Astrocyte of the spinal cord (primary cell): ENCODE measurements at regions not wholly inside any gene's neighbourhood (a gene's known extent, or its start where the extent isn't known, plus 50 kb on each side); places are given as distances from the start of the nearest gene placed in this dataset.

Source experiments
- DNase-seq: peaks from one replicate; pipeline ENCODE4 v3.0.0; 2011; ENCODE audit warnings: low read depth, low spot score
- H3K4me3 ChIP-seq: 2 replicates; pipeline ENCODE4 v1.5.1; 2011; ENCODE audit warnings: low read depth, mild to moderate bottlenecking, low read length, moderate library complexity
- in situ Hi-C: cut with HindIII; loops from 2 replicates; pipeline ENCODE4 v1.10.0; 2017; ENCODE audit warnings: low sequenced_read_pairs
- TF ChIP-seq, protein P1 (sequence below): IDR thresholded peaks from 2 replicates; pipeline ENCODE4 v1.5.1; 2012; ENCODE audit warnings: low read depth, mild to moderate bottlenecking, low read length, inconsistent platforms

GRCh38 chr5:24110004-24110615 is 534.7 kb downstream of the CDH10 start:
- peak; percentile 13 for DNase-seq
- H3K4me3 ChIP-seq: no peak overlapping the region
- TF ChIP-seq, protein P1, sequence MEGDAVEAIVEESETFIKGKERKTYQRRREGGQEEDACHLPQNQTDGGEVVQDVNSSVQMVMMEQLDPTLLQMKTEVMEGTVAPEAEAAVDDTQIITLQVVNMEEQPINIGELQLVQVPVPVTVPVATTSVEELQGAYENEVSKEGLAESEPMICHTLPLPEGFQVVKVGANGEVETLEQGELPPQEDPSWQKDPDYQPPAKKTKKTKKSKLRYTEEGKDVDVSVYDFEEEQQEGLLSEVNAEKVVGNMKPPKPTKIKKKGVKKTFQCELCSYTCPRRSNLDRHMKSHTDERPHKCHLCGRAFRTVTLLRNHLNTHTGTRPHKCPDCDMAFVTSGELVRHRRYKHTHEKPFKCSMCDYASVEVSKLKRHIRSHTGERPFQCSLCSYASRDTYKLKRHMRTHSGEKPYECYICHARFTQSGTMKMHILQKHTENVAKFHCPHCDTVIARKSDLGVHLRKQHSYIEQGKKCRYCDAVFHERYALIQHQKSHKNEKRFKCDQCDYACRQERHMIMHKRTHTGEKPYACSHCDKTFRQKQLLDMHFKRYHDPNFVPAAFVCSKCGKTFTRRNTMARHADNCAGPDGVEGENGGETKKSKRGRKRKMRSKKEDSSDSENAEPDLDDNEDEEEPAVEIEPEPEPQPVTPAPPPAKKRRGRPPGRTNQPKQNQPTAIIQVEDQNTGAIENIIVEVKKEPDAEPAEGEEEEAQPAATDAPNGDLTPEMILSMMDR: peak; percentile 49

GRCh38 chr5:24112420-24112819 is 532.4 kb downstream of the CDH10 start:
- H3K4me3 ChIP-seq: no peak overlapping the region
- DNase-seq: no peak
- in situ Hi-C loops: no loop called here
- TF ChIP-seq, protein P1: no peak

More at GRCh38 chr5:24110004-24110615, 534.7 kb downstream of the CDH10 start:
- in situ Hi-C loops: no loop called here

DNA sequence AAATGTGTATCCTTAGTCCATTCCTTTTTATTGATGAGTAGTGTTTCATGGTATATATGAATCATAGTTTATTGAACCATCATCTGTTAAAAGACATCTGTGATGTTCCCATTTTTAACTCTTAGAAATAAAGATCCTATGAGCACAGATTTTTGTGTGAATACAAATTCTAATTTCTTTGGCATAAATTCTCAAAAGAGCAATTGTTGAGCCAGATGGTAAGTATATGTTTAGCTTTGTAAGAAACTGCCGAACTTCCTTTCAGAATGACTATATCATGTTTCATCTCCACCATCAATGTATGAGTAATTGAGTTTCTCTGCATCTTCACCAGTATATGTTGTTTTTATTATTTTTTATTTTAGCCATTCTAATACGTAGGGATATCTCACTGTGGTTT is 526.4 kb downstream of the CDH10 start:
- in situ Hi-C loops: no loop called here
- TF ChIP-seq, protein P1: no peak
- no peak overlapping the region for H3K4me3 ChIP-seq
- no peak for DNase-seq

GRCh38 chr5:24135536-24135935 is 509.2 kb downstream of the CDH10 start:
- TF ChIP-seq, protein P1: no peak
- in situ Hi-C loops: no loop called here
- H3K4me3 ChIP-seq: no peak overlapping the region
- no peak for DNase-seq

DNA sequence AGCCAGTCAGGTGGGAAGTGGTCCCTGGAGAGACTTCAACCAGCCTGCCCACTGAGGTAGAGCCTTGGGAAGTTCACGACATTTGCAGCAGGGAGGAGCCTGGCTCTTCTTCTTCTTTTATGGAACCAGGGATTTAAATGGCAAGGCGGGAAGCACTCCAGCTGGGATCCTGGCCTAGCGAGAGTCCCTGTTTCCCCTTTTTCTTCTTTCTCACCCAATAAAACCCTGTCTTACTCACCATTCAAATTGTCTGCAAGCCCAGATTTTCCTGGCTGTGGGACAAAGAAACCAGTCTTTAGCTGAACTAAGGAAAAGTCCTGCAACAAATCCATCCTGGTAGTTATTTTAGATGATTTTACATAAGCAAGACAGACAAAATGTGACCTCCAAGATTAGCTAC is 503.7 kb downstream of the CDH10 start:
- TF ChIP-seq, protein P1: no peak
- peak; percentile 20 for DNase-seq
- no peak overlapping the region for H3K4me3 ChIP-seq
- in situ Hi-C loops: no loop called here

DNA sequence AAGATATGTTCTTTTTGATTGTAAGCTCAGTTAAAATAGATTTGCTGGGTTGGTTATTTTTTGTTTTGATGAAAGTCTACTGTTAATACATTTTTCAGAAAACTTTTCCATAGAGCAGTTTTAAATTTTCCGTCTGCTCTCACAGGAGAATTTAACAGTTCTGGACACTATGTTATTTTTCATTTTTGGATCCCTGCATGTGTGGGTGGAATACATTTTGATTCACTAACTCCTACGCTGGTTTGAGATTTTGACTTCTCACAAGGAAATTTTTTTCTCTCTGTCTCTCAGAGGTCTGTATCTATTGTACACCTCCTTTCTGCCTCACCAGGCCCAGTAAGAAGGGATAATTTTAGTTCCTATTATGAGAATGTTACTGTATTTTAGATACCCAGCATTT is 502.4 kb downstream of the CDH10 start:
- no peak for DNase-seq
- in situ Hi-C loops: no loop called here
- no peak overlapping the region for H3K4me3 ChIP-seq
- TF ChIP-seq, protein P1: no peak

DNA sequence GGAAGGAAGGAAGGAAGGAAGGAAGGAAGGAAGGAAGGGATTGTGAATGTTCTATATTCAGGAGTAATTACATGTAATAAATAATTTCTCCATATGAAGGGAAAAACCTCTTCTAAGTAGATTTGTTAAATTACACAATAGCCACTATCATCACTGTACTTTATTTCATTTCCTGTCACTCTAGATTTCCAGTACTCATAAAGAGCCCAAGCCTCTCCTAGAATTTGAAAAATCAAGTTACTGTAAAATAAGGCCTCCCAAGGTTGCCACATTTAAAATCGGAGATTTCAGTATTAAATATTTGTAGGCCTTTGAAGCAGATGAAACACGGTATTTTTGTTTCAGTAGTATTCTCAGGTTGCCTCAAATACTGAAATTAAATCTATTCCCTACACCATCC is 499.0 kb downstream of the CDH10 start:
- H3K4me3 ChIP-seq: no peak overlapping the region
- TF ChIP-seq, protein P1: no peak
- no peak for DNase-seq
- in situ Hi-C loops: no loop called here
